HTR-8/SVneo (cell line): ENCODE measurements at regions not wholly inside any gene's neighbourhood (a gene's known extent, or its start where the extent isn't known, plus 50 kb on each side); places are given as distances from the start of the nearest gene placed in this dataset.

Source experiments
- DNase-seq: peaks from one replicate; pipeline ENCODE4 v3.0.0; 2011; ENCODE audit warnings: low spot score, mixed read lengths; ENCODE audit not compliant: insufficient read length
- FAIRE-seq: peaks from 2 replicates; lab custom pipeline; 2011; peaks lifted over from hg19 to GRCh38; lab: Jason Lieb, UNC

GRCh38 chr2:236762628-236763027, 193.0 kb downstream of the ACKR3 start:
- FAIRE-seq (no peak), DNase-seq (no peak)

GRCh38 chr2:236763857-236764256, 194.2 kb downstream of the ACKR3 start:
- DNase-seq (no peak), FAIRE-seq (no peak)

- no peak for DNase-seq
- no peak for FAIRE-seq
These were observed 195.1 kb downstream of the ACKR3 start for GRCh38 chr2:236764716-236765115.

- no peak for FAIRE-seq
- no peak for DNase-seq
These were observed 195.9 kb downstream of the ACKR3 start for GRCh38 chr2:236765478-236765877.

- DNase-seq (no peak), FAIRE-seq (no peak)
These were observed 197.2 kb downstream of the ACKR3 start for GRCh38 chr2:236766850-236767249.

- DNase-seq (no peak), FAIRE-seq (no peak)
These were observed 198.3 kb downstream of the ACKR3 start for GRCh38 chr2:236767941-236768340.

- no peak for DNase-seq
- no peak for FAIRE-seq
These were observed 198.9 kb downstream of the ACKR3 start for GRCh38 chr2:236768393-236769140.

GRCh38 chr2:236769981-236770671, 200.5 kb downstream of the ACKR3 start:
- FAIRE-seq = peak; percentile 94
- peak; percentile 85 for DNase-seq

GRCh38 chr2:236772220-236772837, 202.7 kb downstream of the ACKR3 start:
- FAIRE-seq (no peak), DNase-seq (no peak)

- FAIRE-seq (no peak), DNase-seq (no peak)
These were observed 203.6 kb downstream of the ACKR3 start for GRCh38 chr2:236773206-236773605.

GRCh38 chr2:236774171-236774570, 204.5 kb downstream of the ACKR3 start:
- FAIRE-seq = no peak
- no peak for DNase-seq

GRCh38 chr2:236775511-236775910, 205.9 kb downstream of the ACKR3 start:
- no peak for FAIRE-seq
- DNase-seq = no peak

GRCh38 chr2:236776206-236776605, 206.6 kb downstream of the ACKR3 start:
- DNase-seq (no peak), FAIRE-seq (no peak)

- DNase-seq = peak; percentile 29
- no peak for FAIRE-seq
These were observed 207.1 kb downstream of the ACKR3 start for GRCh38 chr2:236776695-236777251.

- no peak for DNase-seq
- no peak for FAIRE-seq
These were observed 207.8 kb downstream of the ACKR3 start for GRCh38 chr2:236777408-236777807.

GRCh38 chr2:236781933-236782816, 212.6 kb downstream of the ACKR3 start:
- no peak for DNase-seq
- FAIRE-seq = no peak

GRCh38 chr2:236782938-236783337, 213.3 kb downstream of the ACKR3 start:
- FAIRE-seq (no peak), DNase-seq (no peak)

GRCh38 chr2:236783417-236784020, 213.9 kb downstream of the ACKR3 start:
- FAIRE-seq = no peak
- no peak for DNase-seq

GRCh38 chr2:236785611-236786057, 216.0 kb downstream of the ACKR3 start:
- FAIRE-seq (no peak), DNase-seq (no peak)

GRCh38 chr2:236786751-236787150, 217.1 kb downstream of the ACKR3 start:
- no peak for DNase-seq
- FAIRE-seq = no peak
